Epithelial cell of proximal tubule (primary cell): ENCODE measurements at regions not wholly inside any gene's neighbourhood (a gene's known extent, or its start where the extent isn't known, plus 50 kb on each side); places are given as distances from the start of the nearest gene placed in this dataset.

Experiments used
- DNase-seq: peaks from one replicate; pipeline ENCODE4 v3.0.0-alpha.2; 2011; ENCODE audit warnings: low read depth
- H3K4me3 ChIP-seq: 2 replicates; pipeline ENCODE4 v1.5.1; 2011; ENCODE audit warnings: low read depth, mild to moderate bottlenecking, low read length
- TF ChIP-seq, protein P1 (sequence below): conservative IDR thresholded peaks from 2 replicates; pipeline ENCODE4 v1.5.1; 2012; ENCODE audit warnings: low read depth, mild to moderate bottlenecking, low read length

DNA sequence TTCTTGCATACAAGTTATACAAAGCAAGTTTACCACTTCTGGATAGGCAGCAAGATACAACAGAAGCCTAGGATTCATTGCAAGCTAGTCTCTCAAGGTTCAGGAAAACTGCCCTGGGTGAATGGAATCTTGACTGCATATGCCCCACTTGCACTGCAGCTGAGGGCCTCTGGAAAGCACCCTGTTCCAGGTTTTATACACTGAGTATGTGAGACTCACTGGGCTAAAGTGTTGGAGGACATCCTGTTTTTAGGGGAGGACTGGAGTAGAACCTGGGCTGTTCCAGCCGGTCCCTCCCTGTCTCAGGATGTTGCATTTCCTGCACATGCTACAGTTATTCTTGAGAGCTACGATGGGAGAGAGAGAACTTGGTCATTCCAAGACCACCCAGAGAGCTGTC, 168.5 kb upstream of the NUDT6 start:
- no peak for DNase-seq
- TF ChIP-seq, protein P1, sequence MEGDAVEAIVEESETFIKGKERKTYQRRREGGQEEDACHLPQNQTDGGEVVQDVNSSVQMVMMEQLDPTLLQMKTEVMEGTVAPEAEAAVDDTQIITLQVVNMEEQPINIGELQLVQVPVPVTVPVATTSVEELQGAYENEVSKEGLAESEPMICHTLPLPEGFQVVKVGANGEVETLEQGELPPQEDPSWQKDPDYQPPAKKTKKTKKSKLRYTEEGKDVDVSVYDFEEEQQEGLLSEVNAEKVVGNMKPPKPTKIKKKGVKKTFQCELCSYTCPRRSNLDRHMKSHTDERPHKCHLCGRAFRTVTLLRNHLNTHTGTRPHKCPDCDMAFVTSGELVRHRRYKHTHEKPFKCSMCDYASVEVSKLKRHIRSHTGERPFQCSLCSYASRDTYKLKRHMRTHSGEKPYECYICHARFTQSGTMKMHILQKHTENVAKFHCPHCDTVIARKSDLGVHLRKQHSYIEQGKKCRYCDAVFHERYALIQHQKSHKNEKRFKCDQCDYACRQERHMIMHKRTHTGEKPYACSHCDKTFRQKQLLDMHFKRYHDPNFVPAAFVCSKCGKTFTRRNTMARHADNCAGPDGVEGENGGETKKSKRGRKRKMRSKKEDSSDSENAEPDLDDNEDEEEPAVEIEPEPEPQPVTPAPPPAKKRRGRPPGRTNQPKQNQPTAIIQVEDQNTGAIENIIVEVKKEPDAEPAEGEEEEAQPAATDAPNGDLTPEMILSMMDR: no peak
- no peak overlapping the region for H3K4me3 ChIP-seq

- no peak overlapping the region for H3K4me3 ChIP-seq
- TF ChIP-seq, protein P1: no peak
- DNase-seq: no peak
These were observed 170.2 kb upstream of the NUDT6 start for GRCh38 chr4:123092586-123092985.

DNA sequence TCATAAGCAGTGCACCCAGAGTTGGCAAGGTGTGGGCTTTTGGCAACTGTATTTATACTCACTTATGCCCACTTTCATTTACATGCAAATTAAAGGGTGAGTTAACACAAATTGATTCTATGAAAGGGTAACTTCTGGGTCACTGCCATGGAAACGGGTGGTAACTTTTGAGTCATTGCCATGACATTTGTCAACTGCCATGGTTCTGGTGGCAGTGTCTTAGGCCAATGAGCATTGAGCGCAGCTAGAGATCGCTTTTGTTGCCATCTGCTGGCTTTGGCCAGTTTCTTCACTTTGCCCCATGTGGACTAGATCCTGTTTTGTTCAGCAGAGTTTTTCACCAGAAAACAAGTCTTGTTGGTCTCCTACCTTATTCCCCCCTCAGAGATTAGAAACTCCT, 170.8 kb upstream of the NUDT6 start:
- no peak overlapping the region for H3K4me3 ChIP-seq
- DNase-seq: no peak
- TF ChIP-seq, protein P1: peak; percentile 28

GRCh38 chr4:123096038-123096437, 173.6 kb upstream of the NUDT6 start:
- TF ChIP-seq, protein P1: peak; percentile 58
- DNase-seq: no peak
- H3K4me3 ChIP-seq: no peak overlapping the region

DNA sequence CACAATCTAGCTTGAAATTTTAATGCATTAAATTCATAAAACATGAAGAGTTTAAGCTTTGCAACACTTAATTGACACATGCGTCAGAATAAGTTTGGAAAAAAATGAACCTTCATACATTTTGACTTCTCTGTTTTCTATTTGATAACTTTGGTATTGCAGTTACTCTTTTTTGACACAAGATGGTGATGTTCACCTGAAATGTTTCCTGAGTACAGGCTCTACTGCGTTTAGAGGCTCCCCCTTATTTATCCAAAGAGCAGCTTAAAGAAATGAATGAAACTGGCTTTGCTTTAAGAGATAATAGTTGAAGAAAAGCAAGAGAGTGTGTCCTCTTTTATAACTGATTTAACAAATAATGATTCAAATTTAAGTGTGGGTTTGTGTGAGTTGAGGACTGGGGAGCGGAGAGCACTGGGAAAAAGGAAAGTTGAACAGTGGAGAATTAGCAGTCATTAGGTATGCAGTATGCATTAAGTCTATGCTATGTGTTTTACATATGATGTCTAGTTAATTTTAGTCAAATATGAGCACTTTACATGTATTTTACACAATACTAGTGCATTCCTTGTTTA, 180.6 kb upstream of the NUDT6 start:
- TF ChIP-seq, protein P1: peak; percentile 69
- no peak for DNase-seq
- H3K4me3 ChIP-seq: no peak overlapping the region

DNA sequence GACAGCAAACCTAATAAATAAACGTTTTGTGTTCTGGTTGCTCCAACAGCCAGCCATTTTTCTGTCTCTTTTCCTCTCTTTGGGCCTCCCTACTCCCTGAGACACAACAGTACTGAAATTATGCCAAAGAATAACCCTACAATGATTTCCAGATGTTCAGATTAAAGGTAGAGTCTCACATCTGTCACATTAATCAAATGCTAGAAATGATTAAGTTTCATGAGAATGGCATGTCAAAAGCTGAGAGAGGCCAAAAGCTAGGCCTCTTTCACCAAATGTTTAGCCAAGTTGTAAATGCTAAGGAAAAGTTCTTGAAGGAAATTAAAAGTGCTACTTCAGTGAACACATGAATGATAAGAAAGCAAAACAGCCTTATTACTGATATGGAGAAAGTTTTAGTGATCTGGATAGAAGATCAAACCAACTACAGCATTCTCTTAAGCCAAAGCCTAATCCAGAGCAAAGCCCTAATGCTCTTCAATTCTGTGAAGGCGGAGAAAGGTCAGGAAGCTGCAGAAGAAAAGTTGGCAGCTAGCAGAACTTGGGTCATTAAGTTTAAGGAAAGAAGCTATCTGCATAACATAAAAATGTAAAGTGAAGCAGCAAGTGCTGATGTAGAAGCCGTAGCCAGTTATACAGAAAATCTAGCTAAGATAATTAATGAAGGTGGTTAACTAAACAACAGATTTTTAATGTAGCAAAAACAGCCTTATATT, 182.1 kb upstream of the NUDT6 start:
- TF ChIP-seq, protein P1: no peak
- no peak overlapping the region for H3K4me3 ChIP-seq
- DNase-seq: no peak

- no peak overlapping the region for H3K4me3 ChIP-seq
- no peak for DNase-seq
- TF ChIP-seq, protein P1: no peak
These were observed 182.6 kb upstream of the NUDT6 start for GRCh38 chr4:123105026-123105420.
